A549 (cell line): ENCODE measurements at regions not wholly inside any gene's neighbourhood (a gene's known extent, or its start where the extent isn't known, plus 50 kb on each side); places are given as distances from the start of the nearest gene placed in this dataset.

Source experiments
- ATAC-seq, 2 experiments: fragments of 200-7000 bp in 1 of 2; fragments of >200 bp in 1 of 2; cut with Nextera tagmentation in 1 of 2; cut with Tn5 transposase in 1 of 2; 3 replicates each; pipeline versions ENCODE4 v1.8.0 to v1.9.1; 2018 to 2020; ENCODE audit warnings: mild to moderate bottlenecking in 1 of 2, moderate library complexity in 1 of 2
- CTCF ChIA-PET: fragments of 300-600 bp; sonication (Branson Sonifier 250); formaldehyde crosslinking; extraction: SDS; loops from one replicate; lab custom pipeline; 2021; ENCODE audit warnings: antibody characterized with exemption, inconsistent platforms; lab: Yijun Ruan, JAX
- POLR2A ChIA-PET: fragments of 350-600 bp; formaldehyde crosslinking; extraction: SDS; loops from one replicate; lab custom pipeline; 2021; ENCODE audit warnings: antibody characterized with exemption, inconsistent platforms; lab: Yijun Ruan, JAX
- DNase-seq, 2 experiments: peaks; one replicate each; pipeline versions ENCODE4 v3.0.0 to v3.0.0-alpha.2; 2011 to 2016; ENCODE audit warnings: low read depth in 1 of 2, low spot score in 1 of 2
- FAIRE-seq: peaks from 2 replicates; lab custom pipeline; 2011; peaks lifted over from hg19 to GRCh38; lab: Jason Lieb, UNC
- H3K27ac ChIP-seq, 2 experiments: fragments of >200 bp; sonication (Bioruptor Twin); formaldehyde crosslinking; 3 replicates each; pipeline ENCODE4 v1.5.1; 2016 to 2017
- H3K4me1 ChIP-seq: fragments of >200 bp; sonication (Bioruptor Twin); formaldehyde crosslinking; 3 replicates; pipeline ENCODE4 v1.6.1; 2016
- H3K4me2 ChIP-seq: fragments of >200 bp; sonication (Bioruptor Twin); formaldehyde crosslinking; 3 replicates; pipeline ENCODE4 v1.6.1; 2016
- H3K4me3 ChIP-seq: fragments of >200 bp; sonication (Bioruptor Twin); formaldehyde crosslinking; 3 replicates; pipeline ENCODE4 v1.5.1; 2016
- H3K9me3 ChIP-seq: fragments of >200 bp; sonication (Bioruptor Twin); formaldehyde crosslinking; 3 replicates; pipeline ENCODE4 v1.6.1; 2016
- CBX2 ChIP-seq: fragments of 200-600 bp; sonication (generic); IDR thresholded peaks from 2 replicates; pipeline ENCODE4 v1.6.1; 2016; ENCODE audit warnings: low read depth, mild to moderate bottlenecking, borderline replicate concordance
- CBX8 ChIP-seq: fragments of 200-600 bp; sonication (generic); IDR thresholded peaks from 2 replicates; pipeline ENCODE4 v1.6.1; 2016
- CEBPB ChIP-seq, 2 experiments: fragments of >200 bp in 1 of 2; sonication (Bioruptor Twin) in 1 of 2; formaldehyde crosslinking in 1 of 2; IDR thresholded peaks; 2 replicates each; pipeline ENCODE4 v1.6.1; 2012 to 2016
- CHD4 ChIP-seq: fragments of 200-600 bp; sonication (generic); IDR thresholded peaks from 2 replicates; pipeline ENCODE4 v1.6.1; 2016; ENCODE audit warnings: antibody characterized with exemption, mild to moderate bottlenecking, borderline replicate concordance
- E2F6 ChIP-seq: IDR thresholded peaks from 2 replicates; pipeline ENCODE4 v1.6.1; 2012; ENCODE audit warnings: low read depth, borderline replicate concordance
- EHMT2 ChIP-seq: fragments of 200-600 bp; sonication (generic); IDR thresholded peaks from 2 replicates; pipeline ENCODE4 v1.6.1; 2016; ENCODE audit warnings: antibody characterized with exemption, low read depth, mild to moderate bottlenecking, moderate library complexity
- ELK1 ChIP-seq: fragments of 150-350 bp; IDR thresholded peaks from 2 replicates; pipeline ENCODE4 v1.6.1; 2014; ENCODE audit warnings: low read depth, mild to moderate bottlenecking, low read length
- ESRRA ChIP-seq: fragments of 150-350 bp; IDR thresholded peaks from 2 replicates; pipeline ENCODE4 v1.6.1; 2014; ENCODE audit warnings: mild to moderate bottlenecking, low read length, borderline replicate concordance
- FOSB ChIP-seq: fragments of 250-450 bp; sonication (Bioruptor Pico); IDR thresholded peaks from 2 replicates; pipeline ENCODE4 v1.5.0; 2020; ENCODE audit warnings: mild to moderate bottlenecking, moderate library complexity
- FOXS1 ChIP-seq: fragments of 250-450 bp; sonication (Bioruptor Pico); IDR thresholded peaks from 2 replicates; pipeline ENCODE4 v1.5.0; 2020; ENCODE audit warnings: mild to moderate bottlenecking, moderate library complexity
- GATA3 ChIP-seq: IDR thresholded peaks from 2 replicates; pipeline ENCODE4 v1.6.1; 2012; ENCODE audit warnings: borderline replicate concordance
- HDAC2 ChIP-seq: fragments of 200-600 bp; sonication (generic); IDR thresholded peaks from 2 replicates; pipeline ENCODE4 v1.6.1; 2016
- HEYL ChIP-seq: fragments of 250-450 bp; sonication (Bioruptor Pico); IDR thresholded peaks from 2 replicates; pipeline ENCODE4 v1.8.0; 2021; ENCODE audit warnings: mild to moderate bottlenecking, moderate library complexity
- HOXA7 ChIP-seq: fragments of 250-450 bp; sonication (Bioruptor Pico); IDR thresholded peaks from 2 replicates; pipeline ENCODE4 v1.5.0; 2020; ENCODE audit warnings: mild to moderate bottlenecking, moderate library complexity
- HOXB5 ChIP-seq: fragments of 250-450 bp; sonication (Bioruptor Pico); IDR thresholded peaks from 2 replicates; pipeline ENCODE4 v1.5.0; 2020; ENCODE audit warnings: mild to moderate bottlenecking, moderate library complexity
- JUN ChIP-seq, 2 experiments: fragments of >200 bp; sonication (Bioruptor Twin); formaldehyde crosslinking; IDR thresholded peaks; 2 replicates in 1 of 2; 3 replicates in 1 of 2; pipeline ENCODE4 v1.6.1; 2016 to 2017
- JUNB ChIP-seq: fragments of >200 bp; sonication (Bioruptor Twin); formaldehyde crosslinking; IDR thresholded peaks from 2 replicates; pipeline ENCODE4 v1.6.1; 2016
- MAFK ChIP-seq: fragments of 450-650 bp; IDR thresholded peaks from 2 replicates; pipeline ENCODE4 v1.6.1; 2014; ENCODE audit not compliant: partially characterized antibody
- MAZ ChIP-seq: fragments of 150-350 bp; IDR thresholded peaks from 2 replicates; pipeline ENCODE4 v1.6.1; 2014; ENCODE audit warnings: antibody characterized with exemption, low read depth, low read length, borderline replicate concordance
- NFE2L2 ChIP-seq: fragments of 150-350 bp; conservative IDR thresholded peaks from 2 replicates; pipeline ENCODE4 v1.6.1; 2014; ENCODE audit warnings: low read length
- NR3C1 ChIP-seq: fragments of >200 bp; sonication (Bioruptor Twin); formaldehyde crosslinking; IDR thresholded peaks from 3 replicates; pipeline ENCODE4 v1.6.1; 2017
- POLR2AphosphoS2 ChIP-seq: conservative IDR thresholded peaks from 2 replicates; pipeline ENCODE4 v1.6.1; 2012; ENCODE audit warnings: low read length, improper control_type of control experiment, inconsistent platforms
- RARB ChIP-seq: fragments of 250-450 bp; sonication (Bioruptor Pico); IDR thresholded peaks from 2 replicates; pipeline ENCODE4 v1.8.0; 2021; ENCODE audit warnings: mild to moderate bottlenecking, moderate library complexity
- RFX5 ChIP-seq: fragments of 450-650 bp; IDR thresholded peaks from 2 replicates; pipeline ENCODE4 v1.7.1; 2014; ENCODE audit warnings: antibody characterized with exemption, mild to moderate bottlenecking, moderate library complexity
- RNF2 ChIP-seq: fragments of 200-600 bp; sonication (generic); IDR thresholded peaks from 2 replicates; pipeline ENCODE4 v1.6.1; 2016; ENCODE audit warnings: low read depth, mild to moderate bottlenecking, antibody characterized with exemption, moderate library complexity, borderline replicate concordance
- TP53 ChIP-seq: fragments of 250-450 bp; sonication (Bioruptor Pico); IDR thresholded peaks from 2 replicates; pipeline ENCODE4 v1.5.0; 2021; ENCODE audit warnings: mild to moderate bottlenecking, moderate library complexity
- USF2 ChIP-seq: fragments of 450-650 bp; IDR thresholded peaks from 2 replicates; pipeline ENCODE4 v1.6.1; 2014; ENCODE audit warnings: antibody characterized with exemption
- ZFP36 ChIP-seq: fragments of 450-650 bp; IDR thresholded peaks from 2 replicates; pipeline ENCODE4 v1.6.1; 2014; ENCODE audit warnings: borderline replicate concordance; ENCODE audit not compliant: partially characterized antibody
- ZSCAN20 ChIP-seq: fragments of 250-450 bp; sonication (Bioruptor Pico); IDR thresholded peaks from 2 replicates; pipeline ENCODE4 v1.8.0; 2022; ENCODE audit warnings: mild to moderate bottlenecking, moderate library complexity
- WGBS: methylation state at CpG from one replicate; pipeline ENCODE4 v1.1.6; 2017; ENCODE audit errors: missing lambda C conversion rate; 5-methylcytosine and 5-hydroxymethylcytosine counted together

GRCh38 chr17:12386225-12386624 lies 279.5 kb upstream of the MYOCD start:
- ChIA-PET CTCF (no interaction called here), POLR2A (no interaction called here)
- H3K4me2 ChIP-seq = 0 out of 3 replicates have a peak overlapping the region, but pooled peaks have one; percentile 18
- 0 out of 3 replicates have a peak, but pooled peaks cover 3% of the 10 kb centered on the region for H3K9me3 ChIP-seq
- WGBS = 26% methylated on average over 1 of the region's 1 CpG
- no peak overlapping the region for H3K4me3 ChIP-seq
- FAIRE-seq (no peak), ATAC-seq (no peak), DNase-seq (no peak)
- peak overlapping the region in 1 of 2 experiments; percentile 31; a peak in 3 of 6 replicates for H3K27ac ChIP-seq
- peak; percentile 98 for TF ChIP-seq MAFK
- peak; percentile 69; the same call in 1 of the 2 replicates for TF ChIP-seq NFE2L2
- no peak for TF ChIP-seq POLR2AphosphoS2
- no peak for TF ChIP-seq ELK1
- peaks cover 33% of the 10 kb centered on the region for H3K4me1 ChIP-seq

GRCh38 chr17:12388226-12388625 lies 277.5 kb upstream of the MYOCD start:
- Histone ChIP-seq H3K4me2 (peak overlapping the region; percentile 13; the same call in 1 of the 3 replicates), H3K9me3 (no peaks in the 10 kb centered on the region), H3K27ac (peak overlapping the region; percentile 1 to 34; a peak in 3 of 6 replicates), H3K4me3 (no peak overlapping the region), H3K4me1 (peaks cover 39% of the 10 kb centered on the region)
- DNase-seq = peak in 1 of 2 experiments; percentile 47
- ChIA-PET POLR2A (no interaction called here), CTCF (no interaction called here)
- peak; percentile 67 to 90; a peak in 5 of 6 replicates for ATAC-seq
- no peak for TF ChIP-seq FOSB (CRISPR knock-in tag)
- no peak for TF ChIP-seq JUN (IDR thresholded peaks at IDR 0.05)
- TF ChIP-seq HOXA7 (CRISPR knock-in tag) = no peak
- no peak for TF ChIP-seq USF2
- no peak for TF ChIP-seq GATA3
- TF ChIP-seq TP53 (CRISPR knock-in tag) = no peak
- TF ChIP-seq NR3C1 = no peak
- no peak for TF ChIP-seq FOXS1 (CRISPR knock-in tag)
- TF ChIP-seq EHMT2 = no peak
- no peak for TF ChIP-seq ZFP36
- no peak for TF ChIP-seq CBX8
- no peak for TF ChIP-seq CEBPB (IDR thresholded peaks at IDR 0.05)
- no peak for TF ChIP-seq ZSCAN20 (CRISPR knock-in tag)
- no peak for TF ChIP-seq CBX2
- TF ChIP-seq RARB (CRISPR knock-in tag) = no peak
- TF ChIP-seq ESRRA = no peak
- TF ChIP-seq ELK1 = no peak
- FAIRE-seq = no peak
- WGBS = 43% methylated on average over 3 of the region's 3 CpGs

GRCh38 chr17:12389421-12389820 lies 276.3 kb upstream of the MYOCD start:
- H3K9me3 ChIP-seq = no peaks in the 10 kb centered on the region
- 88% methylated on average over 2 of the region's 2 CpGs for whole genome bisulfite sequencing
- TF ChIP-seq RNF2 = no peak
- TF ChIP-seq FOSB (CRISPR knock-in tag) = no peak
- no peak for TF ChIP-seq HEYL (CRISPR knock-in tag)
- no peak for TF ChIP-seq HDAC2
- TF ChIP-seq E2F6 = no peak
- TF ChIP-seq TP53 (CRISPR knock-in tag) = no peak
- TF ChIP-seq RFX5 = no peak
- TF ChIP-seq HOXB5 (CRISPR knock-in tag) = no peak
- no peak for TF ChIP-seq CHD4
- TF ChIP-seq JUNB = no peak
- no peak for TF ChIP-seq NFE2L2
- TF ChIP-seq MAZ = no peak
- no peak overlapping the region for H3K27ac ChIP-seq
- ATAC-seq (no peak), FAIRE-seq (no peak), DNase-seq (no peak)
- H3K4me3 ChIP-seq = no peak overlapping the region
- peaks cover 39% of the 10 kb centered on the region for H3K4me1 ChIP-seq
- ChIA-PET CTCF (no interaction called here), POLR2A (no interaction called here)
- no peak overlapping the region for H3K4me2 ChIP-seq
